Posterior cingulate gyrus (tissue), 11 donors: ENCODE measurements at regions not wholly inside any gene's neighbourhood (a gene's known extent, or its start where the extent isn't known, plus 50 kb on each side); places are given as distances from the start of the nearest gene placed in this dataset.

Experiments
- DNase-seq, 10 donors: peaks; one replicate each; pipeline versions ENCODE4 v3.0.0 to v3.0.0-alpha.2; 2020 to 2021; ENCODE audit warnings: mixed read lengths in 3 of 10
- intact Hi-C: fragments of 100-400 bp; cut with DNase I; formaldehyde crosslinking; loops from one replicate; pipeline ENCODE4 v1.15.1; 2023

DNA sequence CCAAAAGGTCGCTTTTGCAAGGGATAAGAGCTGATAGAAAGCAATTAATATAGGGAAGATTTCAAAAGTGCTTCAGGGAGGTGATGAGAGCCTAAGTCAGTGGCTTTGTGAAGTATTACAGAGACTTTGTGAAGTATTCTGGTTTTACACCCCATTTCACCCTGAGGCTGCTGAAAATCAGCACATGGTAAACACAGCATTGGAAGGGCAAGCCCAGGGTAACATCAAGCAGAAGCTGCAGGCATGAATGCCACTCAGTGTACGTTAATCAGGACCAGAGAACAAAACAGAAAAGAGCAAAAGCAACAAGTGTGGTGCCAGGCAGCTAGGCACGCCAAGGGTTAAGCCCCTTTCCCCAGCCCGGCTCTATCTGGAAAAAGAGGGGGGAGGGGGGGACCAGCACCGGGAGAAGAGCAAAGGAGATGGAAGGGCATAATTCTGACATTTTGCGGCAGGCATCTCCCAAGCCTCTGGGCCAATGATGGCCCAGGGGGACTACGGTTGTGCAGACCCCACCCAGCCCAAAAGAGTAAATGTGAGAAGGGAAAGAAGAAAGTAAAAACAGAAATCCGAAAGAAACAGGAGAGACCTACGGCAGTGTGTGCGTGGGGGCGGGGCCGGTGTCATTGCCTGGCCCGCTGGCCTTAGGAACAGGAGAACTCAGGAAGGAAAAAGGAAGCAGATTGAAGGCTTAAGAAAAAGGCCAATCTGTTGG, 58.9 kb downstream of the DHRS2 start:
- DNase-seq = no peak

GRCh38 chr14:23695664-23695999, 59.5 kb downstream of the DHRS2 start:
- intact Hi-C loops = no loop called here
- no peak for DNase-seq

More for the DNA sequence above, 58.9 kb downstream of the DHRS2 start:
- intact Hi-C loops = no loop called here

DNA sequence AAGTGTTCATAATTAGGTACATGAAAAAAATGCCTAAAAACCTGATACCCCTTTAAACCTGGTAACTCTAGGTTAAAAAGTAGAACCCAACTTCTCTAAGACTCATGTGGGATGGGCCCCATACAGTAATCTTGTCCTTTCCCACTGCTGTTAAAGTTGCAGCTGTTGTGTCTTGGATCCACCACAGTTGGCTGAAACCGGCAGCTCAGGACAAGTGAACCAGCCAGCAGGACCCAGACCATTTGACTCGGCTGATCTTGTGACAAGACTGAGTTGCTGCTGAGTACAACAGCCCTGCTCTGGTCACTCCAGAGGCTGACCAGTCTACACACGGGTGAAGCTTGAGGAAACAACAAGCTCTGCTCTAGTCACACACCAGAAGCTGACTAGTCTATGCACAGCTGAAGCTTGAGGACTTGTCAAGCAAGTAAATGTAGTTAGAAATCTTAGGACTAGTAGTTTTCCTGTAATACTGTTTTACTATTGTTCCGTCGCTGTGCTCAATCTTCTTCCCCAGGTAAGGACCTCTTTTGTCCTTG, 60.6 kb downstream of the DHRS2 start:
- intact Hi-C loops = no loop called here
- DNase-seq = no peak

- intact Hi-C loops = no loop called here
- no peak for DNase-seq
Observed at GRCh38 chr14:23697680-23698079, 61.5 kb downstream of the DHRS2 start.

- intact Hi-C loops = no loop called here
- no peak for DNase-seq
Observed at GRCh38 chr14:23702656-23703426, 66.7 kb downstream of the DHRS2 start.

DNA sequence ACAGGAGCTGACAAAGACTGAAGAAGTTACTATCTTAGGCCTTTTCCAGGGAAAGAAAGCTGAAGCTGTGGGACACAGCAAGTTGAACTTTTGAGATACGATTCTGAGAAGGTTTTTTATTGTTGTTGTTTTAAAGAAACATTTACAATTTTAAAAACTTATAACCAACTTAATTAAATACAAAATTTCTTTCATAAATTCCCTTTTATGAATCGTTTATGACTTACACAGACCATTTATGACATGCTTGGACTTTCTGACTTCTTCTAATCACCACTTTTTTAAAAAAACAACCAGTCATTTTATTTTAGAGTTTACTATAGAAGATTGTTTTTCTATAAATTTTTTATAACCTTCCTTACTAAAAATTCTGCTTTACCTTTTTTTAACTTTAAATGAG, 68.7 kb downstream of the DHRS2 start:
- intact Hi-C loops = no loop called here
- no peak for DNase-seq

DNA sequence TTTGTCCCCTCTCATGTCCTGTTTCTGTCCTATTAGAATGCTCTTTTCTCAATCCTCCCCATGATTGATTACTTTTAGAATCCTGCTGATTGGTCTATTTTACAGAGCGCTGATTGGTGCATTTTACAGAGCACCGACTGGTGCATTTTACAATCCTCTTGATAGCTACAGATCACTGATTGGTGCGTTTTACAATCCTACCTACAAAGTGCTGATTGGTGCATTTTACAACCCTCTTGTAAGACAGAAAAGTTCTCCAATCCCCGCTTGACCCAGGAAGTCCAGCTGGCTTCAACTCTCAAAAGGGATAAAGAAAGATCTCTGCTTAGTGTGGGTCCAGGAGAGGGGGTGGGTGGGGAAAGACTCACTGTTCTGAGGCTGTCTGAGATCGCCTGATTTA, 71.3 kb downstream of the DHRS2 start:
- no peak for DNase-seq
- intact Hi-C loops = no loop called here

DNA sequence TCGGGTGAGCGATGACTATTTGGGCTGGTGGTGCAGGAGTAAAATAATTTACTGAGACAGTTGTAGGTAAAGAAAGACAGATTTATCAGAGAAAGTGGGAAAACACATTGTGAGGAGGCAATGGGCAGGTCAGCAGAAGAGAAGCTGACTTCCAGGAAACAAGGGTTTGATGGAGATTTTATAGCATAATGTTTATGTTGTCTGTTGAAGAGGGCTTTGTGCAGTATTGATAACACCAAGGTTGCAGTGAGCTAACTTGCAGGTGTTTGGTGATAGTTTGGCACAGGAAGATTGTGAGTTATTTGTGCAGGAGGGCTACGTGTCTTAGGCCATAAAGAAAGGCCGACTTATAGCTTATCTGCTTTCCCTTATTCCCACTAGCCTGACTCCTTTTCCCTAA, 72.2 kb downstream of the DHRS2 start:
- DNase-seq = no peak
- intact Hi-C loops = no loop called here

DNA sequence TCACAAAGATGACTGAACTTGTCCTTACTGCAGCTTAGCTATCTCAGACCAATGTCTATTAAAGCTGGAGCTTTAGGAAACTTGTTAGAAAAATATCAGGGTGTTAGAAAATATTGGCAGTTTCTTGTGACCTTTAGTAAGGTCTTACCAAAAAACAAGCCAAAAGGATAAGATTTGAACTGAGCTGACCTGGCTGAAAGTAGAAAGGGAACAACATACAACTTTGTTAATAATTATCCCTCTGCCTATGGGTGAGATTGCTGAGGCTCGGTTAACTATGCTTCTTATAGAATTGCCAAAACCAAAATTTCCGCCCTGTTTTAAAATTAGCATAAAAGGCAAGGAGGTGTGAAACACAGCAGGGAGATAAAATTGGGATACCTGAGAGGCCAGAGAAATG, 73.8 kb downstream of the DHRS2 start:
- intact Hi-C loops = no loop called here

DNA sequence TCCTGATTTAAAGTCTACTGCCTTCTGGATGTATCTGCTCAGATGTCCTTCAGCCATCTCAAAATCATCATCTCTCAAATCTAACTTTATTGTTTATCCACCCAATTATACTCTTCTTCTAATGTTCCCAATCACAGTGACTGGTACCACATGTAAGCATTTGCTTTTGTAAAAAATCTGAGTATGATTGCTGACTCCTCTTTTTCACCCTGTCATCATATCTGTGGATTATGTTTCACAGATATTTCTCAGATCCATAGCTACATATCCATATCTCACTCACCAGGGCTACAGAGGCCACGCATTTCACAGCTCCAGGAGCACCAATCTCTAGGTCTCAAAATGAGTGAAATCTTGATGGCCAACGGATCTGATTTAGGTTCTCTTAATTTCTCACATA, 76.1 kb downstream of the DHRS2 start:
- intact Hi-C loops = no loop called here
- no peak for DNase-seq

More for the DNA sequence above, 73.8 kb downstream of the DHRS2 start:
- no peak for DNase-seq

DNA sequence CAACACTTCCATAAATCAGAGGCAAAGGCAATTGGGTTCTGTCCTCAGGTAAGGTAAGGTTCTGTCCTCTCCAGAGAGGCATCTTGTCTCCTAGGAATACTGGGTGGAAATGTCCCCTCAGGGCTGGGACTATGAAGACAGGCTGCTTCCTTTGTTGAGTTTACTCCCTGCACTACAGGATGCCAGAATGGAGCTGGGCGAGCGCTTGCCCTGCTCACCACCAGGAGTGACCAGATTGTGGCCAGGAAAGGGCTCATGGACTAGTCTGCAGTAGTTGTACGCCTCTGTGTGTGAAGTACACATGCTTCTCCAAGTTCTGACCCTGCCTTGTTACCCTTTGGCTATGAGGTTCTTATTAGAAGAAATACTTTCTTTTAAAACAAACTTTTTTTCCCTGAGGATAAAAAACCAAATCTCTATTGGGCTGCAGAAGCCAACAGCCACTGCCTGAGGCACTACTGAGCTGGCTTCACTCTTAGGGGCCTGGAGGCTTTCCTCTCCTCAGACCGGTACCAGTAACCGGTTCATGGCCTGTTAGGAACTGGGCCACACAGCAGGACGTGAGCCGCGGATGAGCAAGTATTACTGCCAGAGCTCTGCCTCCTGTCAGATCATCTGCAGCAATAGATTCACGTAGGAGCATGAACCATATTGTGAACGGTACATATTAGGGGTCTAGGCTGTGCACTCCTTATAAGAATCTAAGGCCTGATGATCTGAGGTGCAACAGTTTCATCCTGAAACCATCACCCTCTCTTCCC, 83.2 kb downstream of the DHRS2 start:
- intact Hi-C loops = no loop called here
- DNase-seq = no peak

DNA sequence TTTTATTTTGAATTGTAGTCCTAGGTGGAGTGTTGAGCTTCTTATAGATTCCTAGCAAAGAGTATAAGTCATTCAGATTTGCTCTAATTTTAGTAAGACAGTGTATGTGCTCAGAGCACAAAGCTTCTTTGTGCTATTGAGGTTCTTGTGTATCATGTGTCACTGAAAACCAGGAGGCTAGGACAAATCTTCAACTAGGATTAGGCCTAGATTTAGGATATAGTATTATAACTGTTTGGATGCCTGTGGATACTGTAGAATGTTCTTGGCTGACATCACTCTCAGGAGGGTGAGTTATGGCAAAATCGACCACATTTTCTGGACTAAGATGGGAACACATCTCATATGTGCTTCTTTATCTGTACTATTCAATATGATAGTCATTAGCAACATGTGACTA, 86.5 kb downstream of the DHRS2 start:
- intact Hi-C loops = loop anchor here (10.0 kb wide), 1 partner anchor 192 kb away; no protein-coding TSS in a partner anchor
- no peak for DNase-seq

GRCh38 chr14:23723911-23724310, 87.7 kb downstream of the DHRS2 start:
- no peak for DNase-seq
- intact Hi-C loops = loop anchor here (10.0 kb wide), 1 partner anchor 191 kb away; no protein-coding TSS in a partner anchor

GRCh38 chr14:23725528-23725927, 89.4 kb downstream of the DHRS2 start:
- intact Hi-C loops = loop anchor here (10.0 kb wide), 1 partner anchor 189 kb away; no protein-coding TSS in a partner anchor

DNA sequence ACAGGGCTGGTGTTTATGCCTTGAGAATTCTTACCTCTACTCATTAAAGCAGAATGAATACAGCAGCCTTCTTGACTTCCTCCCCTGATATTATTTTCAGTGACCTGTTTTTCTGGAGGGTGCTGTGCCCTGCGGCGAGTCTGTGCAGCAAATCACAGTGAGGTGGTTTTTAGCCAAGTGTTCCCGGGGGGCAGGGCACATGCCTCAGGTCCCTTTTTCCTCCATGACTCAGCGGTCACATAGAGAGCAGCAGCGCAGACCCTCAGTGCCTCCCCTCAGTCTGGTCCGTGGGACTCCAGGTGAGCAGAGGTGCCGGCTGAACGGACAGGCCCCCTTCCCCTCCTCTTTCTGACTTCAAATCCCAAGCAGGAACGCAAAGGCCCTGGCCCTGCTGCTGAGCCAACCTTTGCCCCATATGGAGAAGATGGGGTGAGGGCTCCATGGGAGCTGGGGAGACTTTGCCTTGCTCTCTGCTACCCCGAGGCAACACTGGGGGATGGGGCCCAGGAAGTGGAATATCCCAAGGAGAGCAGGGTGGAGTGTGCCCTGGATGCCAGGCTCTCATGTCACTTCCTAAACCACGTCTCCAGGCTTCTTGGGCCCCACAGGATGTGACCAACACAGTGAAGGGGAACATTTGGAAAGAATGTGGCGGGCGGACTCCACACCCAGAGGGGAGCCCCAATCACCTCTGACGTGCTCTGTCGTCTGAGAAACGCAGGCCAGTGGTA, 90.0 kb downstream of the DHRS2 start:
- intact Hi-C loops = loop anchor here (10.0 kb wide), 1 partner anchor 189 kb away; no protein-coding TSS in a partner anchor
- DNase-seq = peak in 1 of 10 donors; percentile 73

More at GRCh38 chr14:23725528-23725927, 89.4 kb downstream of the DHRS2 start:
- DNase-seq = no peak

- no peak for DNase-seq
- intact Hi-C loops = loop anchor here (10.0 kb wide), 1 partner anchor 187 kb away; no protein-coding TSS in a partner anchor
Observed at GRCh38 chr14:23727566-23728335, 91.6 kb downstream of the DHRS2 start.

- DNase-seq = no peak
- intact Hi-C loops = loop anchor here (10.0 kb wide), 1 partner anchor 186 kb away; no protein-coding TSS in a partner anchor
Observed at GRCh38 chr14:23728791-23729190, 92.6 kb downstream of the DHRS2 start.

DNA sequence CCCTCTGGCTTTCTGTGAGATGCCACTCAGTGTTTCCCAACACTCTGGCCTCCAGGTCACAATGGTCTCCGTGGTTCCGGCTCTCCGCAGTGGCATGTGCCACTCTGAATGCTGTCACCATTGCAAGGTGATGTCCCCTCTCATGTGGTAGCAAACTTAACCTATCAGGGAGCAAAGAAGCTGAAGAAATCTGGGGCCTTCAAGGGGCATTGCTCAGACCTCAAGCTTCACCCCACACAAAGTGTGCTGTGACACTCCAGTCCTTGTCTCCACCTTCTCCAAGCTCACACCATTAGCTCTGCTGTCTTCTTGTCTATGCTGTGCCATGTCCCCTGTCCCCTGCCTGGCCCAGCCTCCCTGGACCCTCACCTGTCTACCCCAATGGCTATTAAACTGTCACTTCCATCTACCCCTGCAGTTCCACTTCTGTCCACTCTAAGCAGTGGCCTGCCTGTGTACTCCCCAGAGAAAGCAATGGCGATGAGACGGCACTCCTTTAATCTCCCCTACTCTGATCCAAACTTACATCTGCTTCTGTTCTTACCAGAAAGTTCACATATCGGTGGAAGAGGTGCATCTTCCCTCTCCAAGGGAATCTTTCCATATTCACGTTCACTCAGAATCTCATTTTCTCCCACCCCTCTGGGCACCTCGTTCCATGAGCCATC, 93.7 kb downstream of the DHRS2 start:
- intact Hi-C loops = loop anchor here (10.0 kb wide), 1 partner anchor 185 kb away; no protein-coding TSS in a partner anchor
- DNase-seq = no peak

- DNase-seq = no peak
- intact Hi-C loops = no loop called here
Observed at GRCh38 chr14:23735394-23735793, 99.2 kb downstream of the DHRS2 start.
